ENCODE measurements at regions not wholly inside any gene's neighbourhood (a gene's known extent, or its start where the extent isn't known, plus 50 kb on each side); places are given as distances from the start of the nearest gene placed in this dataset.

GRCh38 chr1:88284666-88285366 is 399.3 kb upstream of the PKN2 start:
- DNase-seq (ENCODE audit: low read depth, low spot score) = no peak

- DNase-seq (ENCODE audit: low read depth, low spot score) = no peak
Measured at GRCh38 chr1:88286716-88287115, 397.4 kb upstream of the PKN2 start.

- DNase-seq (ENCODE audit: low read depth, low spot score) = no peak
Measured at GRCh38 chr1:88288571-88288970, 395.5 kb upstream of the PKN2 start.

- no peak for DNase-seq (ENCODE audit: low read depth, low spot score)
Measured at GRCh38 chr1:88289401-88290102, 394.5 kb upstream of the PKN2 start.

GRCh38 chr1:88291611-88292354 is 392.3 kb upstream of the PKN2 start:
- DNase-seq (ENCODE audit: low read depth, low spot score) = no peak

GRCh38 chr1:88293691-88294190 is 390.3 kb upstream of the PKN2 start:
- no peak for DNase-seq (ENCODE audit: low read depth, low spot score)

GRCh38 chr1:88296227-88296626 is 387.8 kb upstream of the PKN2 start:
- DNase-seq (ENCODE audit: low read depth, low spot score) = no peak

GRCh38 chr1:88296642-88297041 is 387.4 kb upstream of the PKN2 start:
- no peak for DNase-seq (ENCODE audit: low read depth, low spot score)

GRCh38 chr1:88298506-88298905 is 385.6 kb upstream of the PKN2 start:
- no peak for DNase-seq (ENCODE audit: low read depth, low spot score)

- DNase-seq (ENCODE audit: low read depth, low spot score) = no peak
Measured at GRCh38 chr1:88300752-88301263, 383.3 kb upstream of the PKN2 start.

GRCh38 chr1:88302843-88303486 is 381.1 kb upstream of the PKN2 start:
- no peak for DNase-seq (ENCODE audit: low read depth, low spot score)

GRCh38 chr1:88311265-88311664 is 372.8 kb upstream of the PKN2 start:
- no peak for DNase-seq (ENCODE audit: low read depth, low spot score)

GRCh38 chr1:88311907-88312306 is 372.2 kb upstream of the PKN2 start:
- no peak for DNase-seq (ENCODE audit: low read depth, low spot score)

- DNase-seq (ENCODE audit: low read depth, low spot score) = no peak
Measured at GRCh38 chr1:88317396-88317795, 366.7 kb upstream of the PKN2 start.

- DNase-seq (ENCODE audit: low read depth, low spot score) = no peak
Measured at GRCh38 chr1:88318740-88319139, 365.3 kb upstream of the PKN2 start.

- no peak for DNase-seq (ENCODE audit: low read depth, low spot score)
Measured at GRCh38 chr1:88320291-88320690, 363.8 kb upstream of the PKN2 start.

GRCh38 chr1:88321706-88322105 is 362.4 kb upstream of the PKN2 start:
- no peak for DNase-seq (ENCODE audit: low read depth, low spot score)

GRCh38 chr1:88324899-88325298 is 359.2 kb upstream of the PKN2 start:
- no peak for DNase-seq (ENCODE audit: low read depth, low spot score)

GRCh38 chr1:88327391-88328267 is 356.4 kb upstream of the PKN2 start:
- DNase-seq (ENCODE audit: low read depth, low spot score) = no peak

GRCh38 chr1:88330201-88330600 is 353.9 kb upstream of the PKN2 start:
- no peak for DNase-seq (ENCODE audit: low read depth, low spot score)
